Pancreas (tissue), 10 donors: ENCODE measurements at regions not wholly inside any gene's neighbourhood (a gene's known extent, or its start where the extent isn't known, plus 50 kb on each side); places are given as distances from the start of the nearest gene placed in this dataset.

Source experiments
- ATAC-seq, 4 donors: fragments of 200-7000 bp; cut with Tn5 transposase; one replicate each; pipeline versions ENCODE4 v1.8.0 to v1.9.1; 2020; ENCODE audit warnings: mild to moderate bottlenecking in 4 of 4, moderate library complexity in 4 of 4
- DNase-seq, 6 donors: peaks; one replicate each; pipeline ENCODE4 v3.0.0-alpha.2; 2020
- FAIRE-seq: peaks from 2 replicates; lab custom pipeline; 2012; peaks lifted over from hg19 to GRCh38; lab: Jason Lieb, UNC
- H3K27ac ChIP-seq, 4 donors: fragments of 200-600 bp; sonication (generic); 1 replicate in 3 of 4; 2 replicates in 1 of 4; pipeline versions ENCODE4 v1.5.0 to v1.8.0; 2020
- H3K27me3 ChIP-seq, 4 donors: fragments of 200-600 bp; one replicate each; pipeline ENCODE4 v1.8.0; 2021
- H3K36me3 ChIP-seq, 3 donors: fragments of 200-600 bp; sonication (generic) in 1 of 3; one replicate each; pipeline versions ENCODE4 v1.5.0 to v1.8.0; 2020 to 2021
- H3K4me1 ChIP-seq, 3 donors: fragments of 200-600 bp; one replicate each; pipeline ENCODE4 v1.8.0; 2021
- H3K4me3 ChIP-seq, 4 donors: fragments of 200-600 bp; sonication (generic) in 2 of 4; one replicate each; pipeline versions ENCODE4 v1.5.0 to v1.8.0; 2020 to 2021
- H3K9me3 ChIP-seq, 4 donors: fragments of 200-600 bp; one replicate each; pipeline ENCODE4 v1.8.0; 2021
- CTCF ChIP-seq, 4 donors: fragments of 200-600 bp; sonication (generic) in 3 of 4; IDR thresholded peaks; one replicate each; pipeline versions ENCODE4 v1.5.0 to v1.8.0; 2021; ENCODE audit warnings: antibody characterized with exemption in 4 of 4
- WGBS, 2 donors: extraction: QIAGEN DNeasy Blood & Tissue Kit; methylation state at CpG; one replicate each; pipeline ENCODE4 v1.1.7; 2013; 5-methylcytosine and 5-hydroxymethylcytosine counted together
- intact Hi-C, 3 donors: fragments of 100-400 bp; cut with DNase I; formaldehyde crosslinking; loops; one replicate each; pipeline versions ENCODE4 v1.11.1 to v1.14.2; 2022
- donor health status: healthy with polysubstance abuse.
- donor health status: DM: no; HTN: no; CAD: no; lungs with moderate emphysema.
- donor health status: DM: no; HTN: no; CAD: no.
- donor health status: control.
- donor health status: control.
- donor health status: Bipolar disorder and iron deficiency.
- donor health status: DM: yes; HTN: yes; CAD: no.
- donor health status: DM: no; HTN: no; CAD: no.
- donor health status: DM: no; HTN: no; CAD: no.
- donor health status: DM: yes; HTN: yes; CAD: no.

GRCh38 chr2:38191516-38191915 is 115.6 kb upstream of the CYP1B1 start:
- FAIRE-seq (no peak), ATAC-seq (no peak), DNase-seq (no peak)
- Histone ChIP-seq H3K36me3 (no peaks in the 10 kb centered on the region), H3K4me3 (no peak overlapping the region), H3K27me3 (no peaks in the 10 kb centered on the region), H3K27ac (no peak overlapping the region), H3K4me1 (no peaks in the 10 kb centered on the region), H3K9me3 (no peaks in the 10 kb centered on the region)
- WGBS, 2 donors = 83% methylated on average over 2 of the region's 2 CpGs
- TF ChIP-seq CTCF (IDR thresholded peaks at IDR 0.05) = no peak
- intact Hi-C loops = no loop called here

GRCh38 chr2:38190542-38191218 is 114.7 kb upstream of the CYP1B1 start:
- peak in 2 of 4 donors; percentile 23 to 32 for ATAC-seq
- FAIRE-seq = no peak

GRCh38 chr2:38187541-38188011 is 111.6 kb upstream of the CYP1B1 start:
- FAIRE-seq = no peak
- H3K4me3 ChIP-seq = no peak overlapping the region
- H3K27me3 ChIP-seq = no peaks in the 10 kb centered on the region
- peak in 2 of 6 donors; percentile 17 to 30 for DNase-seq
- TF ChIP-seq CTCF (IDR thresholded peaks at IDR 0.05) = no peak
- ATAC-seq = peak in 3 of 4 donors; percentile 65 to 78 (median 70)
- H3K27ac ChIP-seq = peak overlapping the region in 1 of 4 donors; percentile 8
- H3K4me1 ChIP-seq = no peaks in the 10 kb centered on the region
- WGBS, 2 donors = 51 to 65% methylated on average over 5 of the region's 5 CpGs
- H3K9me3 ChIP-seq = no peaks in the 10 kb centered on the region
- intact Hi-C loops = no loop called here
- H3K36me3 ChIP-seq = no peaks in the 10 kb centered on the region

More at GRCh38 chr2:38190542-38191218, 114.7 kb upstream of the CYP1B1 start:
- Histone ChIP-seq H3K36me3 (no peaks in the 10 kb centered on the region), H3K4me1 (no peaks in the 10 kb centered on the region), H3K27me3 (no peaks in the 10 kb centered on the region), H3K27ac (no peak overlapping the region), H3K9me3 (no peaks in the 10 kb centered on the region), H3K4me3 (no peak overlapping the region)
- DNase-seq = no peak
- no peak for TF ChIP-seq CTCF (IDR thresholded peaks at IDR 0.05)
- intact Hi-C loops = no loop called here
- WGBS, 2 donors = 83 to 90% methylated on average over 3 of the region's 3 CpGs

- Histone ChIP-seq H3K4me3 (no peak overlapping the region), H3K4me1 (no peaks in the 10 kb centered on the region), H3K36me3 (no peaks in the 10 kb centered on the region), H3K9me3 (no peaks in the 10 kb centered on the region), H3K27me3 (no peaks in the 10 kb centered on the region), H3K27ac (no peak overlapping the region)
- FAIRE-seq (no peak), DNase-seq (no peak), ATAC-seq (peak in 1 of 4 donors; percentile 31)
- WGBS, 2 donors = 59 to 62% methylated on average over 1 of the region's 1 CpG
- no peak for TF ChIP-seq CTCF (IDR thresholded peaks at IDR 0.05)
- intact Hi-C loops = no loop called here
Measured at GRCh38 chr2:38185012-38185491, 109.1 kb upstream of the CYP1B1 start.

GRCh38 chr2:38182492-38183003 is 106.6 kb upstream of the CYP1B1 start:
- Histone ChIP-seq H3K36me3 (no peaks in the 10 kb centered on the region), H3K9me3 (no peaks in the 10 kb centered on the region), H3K4me3 (no peak overlapping the region), H3K4me1 (peaks cover 0 to 5% (median 0%) of the 10 kb centered on the region in 3 donors), H3K27ac (no peak overlapping the region), H3K27me3 (no peaks in the 10 kb centered on the region)
- WGBS, 2 donors = 77 to 85% methylated on average over 4 of the region's 4 CpGs
- no peak for TF ChIP-seq CTCF (IDR thresholded peaks at IDR 0.05)
- DNase-seq (no peak), ATAC-seq (no peak), FAIRE-seq (no peak)
- intact Hi-C loops = no loop called here
